Bronchial epithelial cell (primary cell): ENCODE measurements at regions not wholly inside any gene's neighbourhood (a gene's known extent, or its start where the extent isn't known, plus 50 kb on each side); places are given as distances from the start of the nearest gene placed in this dataset.

Experiments
- DNase-seq: peaks from one replicate; pipeline ENCODE4 v3.0.0-alpha.2; 2010; ENCODE audit warnings: low read depth
- FAIRE-seq: peaks from 2 replicates; lab custom pipeline; 2011; peaks lifted over from hg19 to GRCh38; lab: Jason Lieb, UNC
- H3K27me3 ChIP-seq: 2 replicates; pipeline ENCODE4 v1.5.1; 2011; ENCODE audit warnings: low read length; ENCODE audit not compliant: control insufficient read depth, insufficient read depth
- H3K36me3 ChIP-seq: 2 replicates; pipeline ENCODE4 v1.5.1; 2011; ENCODE audit warnings: low read length; ENCODE audit not compliant: control insufficient read depth, insufficient read depth
- H3K4me3 ChIP-seq: 2 replicates; pipeline ENCODE4 v1.5.1; 2011; ENCODE audit warnings: mild to moderate bottlenecking, low read depth, low read length, control low read depth
- CTCF ChIP-seq: IDR thresholded peaks from 2 replicates; pipeline ENCODE4 v1.5.1; 2011; ENCODE audit warnings: mild to moderate bottlenecking, moderate library complexity, low read length, control low read depth, inconsistent platforms; ENCODE audit not compliant: insufficient read depth, severe bottlenecking

- no peaks in the 10 kb centered on the region for H3K27me3 ChIP-seq
- no peaks in the 10 kb centered on the region for H3K36me3 ChIP-seq
- TF ChIP-seq CTCF, result no peak
- no peak overlapping the region for H3K4me3 ChIP-seq
- no peak for DNase-seq
- no peak for FAIRE-seq
These were observed 56.2 kb upstream of the SMIM21 start for GRCh38 chr18:75483662-75484061.

- Histone ChIP-seq H3K27me3 (no peaks in the 10 kb centered on the region), H3K4me3 (no peak overlapping the region), H3K36me3 (no peaks in the 10 kb centered on the region)
- TF ChIP-seq CTCF, result no peak
- no peak for DNase-seq
- FAIRE-seq, result no peak
These were observed 55.4 kb upstream of the SMIM21 start for GRCh38 chr18:75482880-75483279.

GRCh38 chr18:75480487-75480886 is 53.0 kb upstream of the SMIM21 start:
- Histone ChIP-seq H3K27me3 (no peaks in the 10 kb centered on the region), H3K36me3 (no peaks in the 10 kb centered on the region), H3K4me3 (no peak overlapping the region)
- DNase-seq (no peak), FAIRE-seq (no peak)
- TF ChIP-seq CTCF, result no peak

GRCh38 chr18:75478996-75479880 is 51.7 kb upstream of the SMIM21 start:
- H3K27me3 ChIP-seq, result no peaks in the 10 kb centered on the region
- TF ChIP-seq CTCF, result peak; percentile 56
- FAIRE-seq (no peak), DNase-seq (peak; percentile 59)
- no peak overlapping the region for H3K4me3 ChIP-seq
- H3K36me3 ChIP-seq, result no peaks in the 10 kb centered on the region

GRCh38 chr18:75477900-75478299 is 50.4 kb upstream of the SMIM21 start:
- no peak for TF ChIP-seq CTCF
- no peak for FAIRE-seq
- Histone ChIP-seq H3K27me3 (no peaks in the 10 kb centered on the region), H3K4me3 (no peak overlapping the region), H3K36me3 (no peaks in the 10 kb centered on the region)
- peak; percentile 43 for DNase-seq
